ENCODE measurements at regions not wholly inside any gene's neighbourhood (a gene's known extent, or its start where the extent isn't known, plus 50 kb on each side); places are given as distances from the start of the nearest gene placed in this dataset.

DNA sequence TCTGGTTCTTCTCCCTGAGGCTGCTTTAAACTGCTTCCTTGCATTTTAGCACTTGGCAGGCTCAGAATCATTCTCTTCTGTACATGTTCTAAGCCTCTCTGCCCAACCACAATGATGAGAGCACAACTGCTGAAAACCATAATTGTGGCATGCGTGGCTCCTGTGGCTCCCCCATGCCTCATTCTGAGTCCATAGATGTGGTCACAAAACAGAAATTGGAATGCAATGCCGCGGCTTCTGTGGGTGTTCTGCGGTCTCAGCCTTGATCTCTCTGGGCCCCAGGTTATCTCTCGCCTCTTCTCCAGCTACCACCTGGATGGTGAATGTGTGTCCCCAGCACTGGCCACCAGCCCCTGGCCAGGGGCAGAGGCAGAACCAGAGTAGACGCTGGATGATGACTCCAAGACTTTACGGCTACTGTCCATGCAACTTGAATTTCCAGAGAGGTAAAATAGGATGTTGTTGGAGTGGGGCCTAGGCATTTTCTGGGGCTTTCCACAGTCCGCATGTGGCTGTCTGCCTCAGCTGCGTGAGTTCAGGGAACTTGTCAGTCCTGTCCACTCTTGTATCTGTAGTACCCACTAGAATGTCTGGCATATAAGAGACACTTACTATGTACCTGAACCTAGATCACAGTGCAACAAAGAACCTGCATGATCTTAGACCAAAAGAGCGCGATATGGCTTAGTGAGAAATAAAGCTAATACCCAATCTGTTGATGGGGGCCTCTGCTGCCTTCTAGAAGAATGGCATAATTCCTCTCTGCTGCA lies 52.4 kb upstream of the ADRB1 start:
- intact Hi-C loops (cut with DNase I; ENCODE audit: low total_unique reads) = no loop called here
- in situ Hi-C loops (cut with MboI; ENCODE audit: low sequenced_read_pairs in 4 of 4) = no loop called here

DNA sequence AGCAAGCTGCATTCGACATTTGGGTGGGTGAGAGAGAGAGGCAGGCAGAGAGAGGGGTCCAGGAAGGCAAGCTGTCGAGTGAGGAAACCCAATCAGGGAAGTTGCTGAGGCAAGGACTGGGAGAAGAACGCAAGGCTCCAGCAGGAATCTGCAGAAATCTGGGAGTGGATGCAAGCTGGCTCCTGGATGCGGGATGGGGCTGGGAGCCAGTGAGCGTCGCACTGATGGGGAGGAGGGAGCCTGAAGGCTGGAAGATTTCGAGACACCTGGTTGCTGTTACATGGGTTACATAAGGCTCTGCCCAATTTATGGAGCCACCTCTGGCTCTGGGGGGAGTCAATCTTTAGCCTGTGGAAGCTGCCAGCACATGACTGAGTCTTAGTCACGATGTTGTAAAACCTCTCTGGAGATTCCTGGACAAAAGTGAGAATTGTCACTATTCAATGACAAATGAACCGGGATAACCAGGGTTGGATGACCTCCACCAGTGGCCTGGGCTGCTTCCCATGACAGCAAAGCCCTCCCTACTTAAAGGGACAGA lies 51.1 kb upstream of the ADRB1 start:
- H3K27me3 ChIP-seq = no peaks in the 10 kb centered on the region
- in situ Hi-C loops (cut with MboI; ENCODE audit: low sequenced_read_pairs in 4 of 4) = no loop called here
- ATAC-seq = peak; percentile 12 to 58
- H3K27ac ChIP-seq = no peak overlapping the region
- H3K36me3 ChIP-seq = no peaks in the 10 kb centered on the region
- no peaks in the 10 kb centered on the region for H3K9me3 ChIP-seq
- peak in 1 of 2 donors; percentile 36 for DNase-seq
- no peak overlapping the region for H3K4me3 ChIP-seq
- intact Hi-C loops (cut with DNase I; ENCODE audit: low total_unique reads) = no loop called here
- no peaks in the 10 kb centered on the region for H3K4me1 ChIP-seq
- TF ChIP-seq, protein P1, sequence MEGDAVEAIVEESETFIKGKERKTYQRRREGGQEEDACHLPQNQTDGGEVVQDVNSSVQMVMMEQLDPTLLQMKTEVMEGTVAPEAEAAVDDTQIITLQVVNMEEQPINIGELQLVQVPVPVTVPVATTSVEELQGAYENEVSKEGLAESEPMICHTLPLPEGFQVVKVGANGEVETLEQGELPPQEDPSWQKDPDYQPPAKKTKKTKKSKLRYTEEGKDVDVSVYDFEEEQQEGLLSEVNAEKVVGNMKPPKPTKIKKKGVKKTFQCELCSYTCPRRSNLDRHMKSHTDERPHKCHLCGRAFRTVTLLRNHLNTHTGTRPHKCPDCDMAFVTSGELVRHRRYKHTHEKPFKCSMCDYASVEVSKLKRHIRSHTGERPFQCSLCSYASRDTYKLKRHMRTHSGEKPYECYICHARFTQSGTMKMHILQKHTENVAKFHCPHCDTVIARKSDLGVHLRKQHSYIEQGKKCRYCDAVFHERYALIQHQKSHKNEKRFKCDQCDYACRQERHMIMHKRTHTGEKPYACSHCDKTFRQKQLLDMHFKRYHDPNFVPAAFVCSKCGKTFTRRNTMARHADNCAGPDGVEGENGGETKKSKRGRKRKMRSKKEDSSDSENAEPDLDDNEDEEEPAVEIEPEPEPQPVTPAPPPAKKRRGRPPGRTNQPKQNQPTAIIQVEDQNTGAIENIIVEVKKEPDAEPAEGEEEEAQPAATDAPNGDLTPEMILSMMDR (IDR thresholded peaks at IDR 0.05 in 4 of 5, conservative IDR thresholded peaks at IDR 0.05 in 1 of 5) = no peak
- no peak for TF ChIP-seq POLR2A (IDR thresholded peaks at IDR 0.05)

More for the DNA sequence above, 52.4 kb upstream of the ADRB1 start:
- H3K9me3 ChIP-seq = no peaks in the 10 kb centered on the region
- no peaks in the 10 kb centered on the region for H3K27me3 ChIP-seq
- TF ChIP-seq, protein P1 (IDR thresholded peaks at IDR 0.05 in 4 of 5, conservative IDR thresholded peaks at IDR 0.05 in 1 of 5) = no peak
- TF ChIP-seq POLR2A (IDR thresholded peaks at IDR 0.05) = no peak
- H3K4me1 ChIP-seq = no peaks in the 10 kb centered on the region
- H3K36me3 ChIP-seq = no peaks in the 10 kb centered on the region
- H3K4me3 ChIP-seq = no peak overlapping the region
- H3K27ac ChIP-seq = no peak overlapping the region
- DNase-seq = no peak
- no peak for ATAC-seq

DNA sequence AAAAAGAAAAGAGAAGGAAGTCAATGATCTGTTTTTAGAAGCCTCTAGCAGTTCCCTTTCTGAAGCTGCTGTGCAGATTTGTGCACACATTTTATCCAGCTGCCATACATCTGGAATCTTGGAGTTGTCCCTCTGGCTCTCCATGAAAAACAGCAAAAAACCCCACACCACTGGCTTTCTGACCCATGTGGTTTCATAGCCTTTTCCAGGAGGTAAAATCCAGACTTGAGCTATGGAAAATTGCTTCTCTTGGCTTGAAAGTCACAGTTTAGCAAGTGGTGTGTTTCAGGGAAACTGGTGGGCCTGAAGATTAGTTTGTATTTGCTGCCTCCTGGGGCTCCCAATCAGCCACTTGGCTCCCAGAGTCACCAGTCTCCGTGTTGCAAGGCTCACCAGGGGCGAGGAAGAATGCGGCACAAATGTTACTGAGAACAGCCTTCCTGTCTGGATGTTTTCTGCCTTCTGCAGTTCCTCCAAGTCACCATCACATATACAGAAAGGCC lies 50.1 kb upstream of the ADRB1 start:
- no peaks in the 10 kb centered on the region for H3K9me3 ChIP-seq
- in situ Hi-C loops (cut with MboI; ENCODE audit: low sequenced_read_pairs in 4 of 4) (no loop called here), intact Hi-C loops (cut with DNase I; ENCODE audit: low total_unique reads) (no loop called here)
- DNase-seq = peak in 1 of 2 donors; percentile 18
- H3K27me3 ChIP-seq = no peaks in the 10 kb centered on the region
- no peaks in the 10 kb centered on the region for H3K36me3 ChIP-seq
- H3K27ac ChIP-seq = no peak overlapping the region
- TF ChIP-seq, protein P1 (IDR thresholded peaks at IDR 0.05 in 4 of 5, conservative IDR thresholded peaks at IDR 0.05 in 1 of 5) = no peak
- TF ChIP-seq POLR2A (IDR thresholded peaks at IDR 0.05) = no peak
- no peak for ATAC-seq
- no peaks in the 10 kb centered on the region for H3K4me1 ChIP-seq
- H3K4me3 ChIP-seq = no peak overlapping the region

Data from gastrocnemius medialis (tissue), 4 donors.